ENCODE measurements at regions not wholly inside any gene's neighbourhood (a gene's known extent, or its start where the extent isn't known, plus 50 kb on each side); places are given as distances from the start of the nearest gene placed in this dataset.

GRCh38 chr1:228964178-228965089, 229.2 kb downstream of the RHOU start:
- Histone ChIP-seq H3K18ac (ENCODE audit: low read length) (peak overlapping the region; percentile 82), H3K4me3 (ENCODE audit: low read length) (no peak overlapping the region), H3K23ac (ENCODE audit: low read length) (no peak overlapping the region), H3K36me3 (ENCODE audit: control insufficient read depth, insufficient read depth, low read length) (no peaks in the 10 kb centered on the region), H3K4me1 (ENCODE audit: control insufficient read depth, low read depth, low read length) (no peaks in the 10 kb centered on the region), H3K27ac (ENCODE audit: low read depth, low read length) (no peak overlapping the region), H3K27me3 (ENCODE audit: insufficient read depth, low read length, poor library complexity) (no peaks in the 10 kb centered on the region), H3K79me2 (ENCODE audit: control insufficient read depth, insufficient read depth, low read length) (no peaks in the 10 kb centered on the region), H3K56ac (ENCODE audit: low read length) (peak overlapping the region; percentile 5), H2AK5ac (ENCODE audit: low read length) (no peak overlapping the region), H3K79me1 (ENCODE audit: low read length) (no peaks in the 10 kb centered on the region), H3K9ac (ENCODE audit: low read length) (no peak overlapping the region), H3K4me2 (ENCODE audit: low read length) (no peak overlapping the region), H2BK5ac (ENCODE audit: low read length) (no peak overlapping the region), H3K4ac (ENCODE audit: low read depth, low read length) (no peak overlapping the region), H2BK15ac (replicated peaks; ENCODE audit: low read depth) (no peak overlapping the region), H2BK120ac (ENCODE audit: low read depth, low read length) (no peak overlapping the region), H4K8ac (ENCODE audit: low read depth, low read length) (no peak overlapping the region), H4K5ac (ENCODE audit: low read length) (no peak overlapping the region)
- WGBS (ENCODE audit: extremely low coverage, insufficient coverage, low lambda C conversion rate): no CpG with 5 or more reads among the region's 12 CpGs
- peak; percentile 88 for DNase-seq

GRCh38 chr1:228968891-228969606, 233.8 kb downstream of the RHOU start:
- Histone ChIP-seq H3K56ac (ENCODE audit: low read length) (peak overlapping the region; percentile 56), H3K79me1 (ENCODE audit: low read length) (no peaks in the 10 kb centered on the region), H3K27ac (ENCODE audit: low read depth, low read length) (no peak overlapping the region), H3K23ac (ENCODE audit: low read length) (no peak overlapping the region), H2BK120ac (ENCODE audit: low read depth, low read length) (no peak overlapping the region), H3K79me2 (ENCODE audit: control insufficient read depth, insufficient read depth, low read length) (no peaks in the 10 kb centered on the region), H2BK15ac (replicated peaks; ENCODE audit: low read depth) (no peak overlapping the region), H3K4me1 (ENCODE audit: control insufficient read depth, low read depth, low read length) (no peaks in the 10 kb centered on the region), H2AK5ac (ENCODE audit: low read length) (peak overlapping the region; percentile 78), H3K4ac (ENCODE audit: low read depth, low read length) (no peak overlapping the region), H3K4me3 (ENCODE audit: low read length) (no peak overlapping the region), H4K8ac (ENCODE audit: low read depth, low read length) (no peak overlapping the region), H3K9ac (ENCODE audit: low read length) (no peak overlapping the region), H3K27me3 (ENCODE audit: insufficient read depth, low read length, poor library complexity) (no peaks in the 10 kb centered on the region), H3K4me2 (ENCODE audit: low read length) (no peak overlapping the region), H3K18ac (ENCODE audit: low read length) (no peak overlapping the region), H4K5ac (ENCODE audit: low read length) (no peak overlapping the region), H3K36me3 (ENCODE audit: control insufficient read depth, insufficient read depth, low read length) (no peaks in the 10 kb centered on the region), H2BK5ac (ENCODE audit: low read length) (no peak overlapping the region)
- no CpG with 5 or more reads among the region's 15 CpGs for WGBS (ENCODE audit: extremely low coverage, insufficient coverage, low lambda C conversion rate)
- no peak for DNase-seq

DNA sequence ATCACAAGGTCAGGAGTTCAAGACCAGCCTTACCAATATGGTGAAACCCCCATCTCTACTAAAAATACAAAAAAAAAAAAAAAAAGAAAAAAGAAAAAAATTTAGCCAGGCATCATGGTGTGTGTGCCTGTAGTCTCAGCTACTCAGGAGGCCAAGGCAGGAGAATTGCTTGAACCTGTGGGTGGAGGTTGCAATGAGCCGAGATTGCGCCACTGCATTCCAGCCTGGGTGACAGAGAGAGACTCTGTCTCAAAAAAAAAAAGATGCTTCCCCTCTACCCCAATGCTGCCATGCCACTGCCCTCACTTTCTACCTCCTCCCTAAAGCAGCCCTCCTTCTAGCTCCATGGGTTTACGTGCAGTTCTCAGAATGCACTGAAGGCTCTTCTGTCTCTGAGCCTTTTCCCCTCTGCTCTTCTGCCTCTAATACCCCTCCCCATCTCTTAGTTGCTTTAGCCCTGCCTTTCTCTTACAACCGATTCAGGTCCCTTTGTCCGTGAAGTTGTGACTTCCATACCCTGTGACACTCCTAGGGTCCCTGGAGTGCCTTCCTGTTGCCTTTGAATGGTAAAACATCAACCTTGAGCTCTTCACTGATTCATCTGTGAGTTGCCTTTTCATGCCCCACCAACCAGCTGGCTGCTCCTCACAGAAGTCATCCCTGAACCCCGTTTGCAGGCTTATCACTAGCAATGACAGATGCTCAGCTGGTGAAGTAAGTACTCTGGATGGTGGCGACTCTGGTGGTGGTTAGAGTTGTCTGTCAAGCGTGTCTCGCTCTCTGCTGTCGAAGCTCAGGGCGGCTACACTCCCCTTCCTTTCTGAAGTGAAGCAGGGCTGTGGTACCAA, 234.9 kb downstream of the RHOU start:
- Histone ChIP-seq H3K4ac (ENCODE audit: low read depth, low read length) (no peak overlapping the region), H3K9ac (ENCODE audit: low read length) (no peak overlapping the region), H3K18ac (ENCODE audit: low read length) (no peak overlapping the region), H3K23ac (ENCODE audit: low read length) (no peak overlapping the region), H4K8ac (ENCODE audit: low read depth, low read length) (no peak overlapping the region), H3K36me3 (ENCODE audit: control insufficient read depth, insufficient read depth, low read length) (no peaks in the 10 kb centered on the region), H3K79me2 (ENCODE audit: control insufficient read depth, insufficient read depth, low read length) (no peaks in the 10 kb centered on the region), H3K4me2 (ENCODE audit: low read length) (no peak overlapping the region), H2BK120ac (ENCODE audit: low read depth, low read length) (no peak overlapping the region), H3K27ac (ENCODE audit: low read depth, low read length) (no peak overlapping the region), H2AK5ac (ENCODE audit: low read length) (no peak overlapping the region), H2BK5ac (ENCODE audit: low read length) (no peak overlapping the region), H3K4me3 (ENCODE audit: low read length) (no peak overlapping the region), H3K4me1 (ENCODE audit: control insufficient read depth, low read depth, low read length) (no peaks in the 10 kb centered on the region), H3K27me3 (ENCODE audit: insufficient read depth, low read length, poor library complexity) (no peaks in the 10 kb centered on the region), H3K56ac (ENCODE audit: low read length) (no peak overlapping the region), H4K5ac (ENCODE audit: low read length) (no peak overlapping the region), H2BK15ac (replicated peaks; ENCODE audit: low read depth) (no peak overlapping the region), H3K79me1 (ENCODE audit: low read length) (no peaks in the 10 kb centered on the region)
- DNase-seq: no peak
- no CpG with 5 or more reads among the region's 11 CpGs for WGBS (ENCODE audit: extremely low coverage, insufficient coverage, low lambda C conversion rate)

DNA sequence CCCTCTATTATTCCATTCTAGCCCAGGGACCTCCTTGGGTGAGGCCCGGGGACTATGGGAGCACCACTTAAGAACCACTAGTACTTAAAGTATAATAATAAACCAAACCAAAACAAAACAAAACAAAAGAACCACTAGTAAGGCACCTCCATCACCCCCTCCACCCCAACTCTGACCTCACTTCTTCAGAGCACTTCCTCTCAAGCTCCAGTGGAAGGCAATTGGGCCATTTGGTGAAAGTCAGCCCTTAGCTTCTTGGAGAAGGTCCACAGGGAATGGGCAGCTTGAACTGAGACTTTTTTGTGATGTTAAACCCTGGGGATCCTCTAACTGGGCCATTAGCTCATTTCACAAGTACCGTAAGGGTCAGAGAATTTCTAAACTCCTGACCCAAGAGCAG, 237.3 kb downstream of the RHOU start:
- Histone ChIP-seq H3K4me2 (ENCODE audit: low read length) (no peak overlapping the region), H3K79me2 (ENCODE audit: control insufficient read depth, insufficient read depth, low read length) (no peaks in the 10 kb centered on the region), H3K9ac (ENCODE audit: low read length) (no peak overlapping the region), H3K27ac (ENCODE audit: low read depth, low read length) (no peak overlapping the region), H3K23ac (ENCODE audit: low read length) (no peak overlapping the region), H3K27me3 (ENCODE audit: insufficient read depth, low read length, poor library complexity) (no peaks in the 10 kb centered on the region), H2BK15ac (replicated peaks; ENCODE audit: low read depth) (no peak overlapping the region), H3K79me1 (ENCODE audit: low read length) (no peaks in the 10 kb centered on the region), H3K4ac (ENCODE audit: low read depth, low read length) (no peak overlapping the region), H2AK5ac (ENCODE audit: low read length) (no peak overlapping the region), H4K8ac (ENCODE audit: low read depth, low read length) (no peak overlapping the region), H3K4me3 (ENCODE audit: low read length) (no peak overlapping the region), H3K18ac (ENCODE audit: low read length) (no peak overlapping the region), H2BK5ac (ENCODE audit: low read length) (no peak overlapping the region), H3K36me3 (ENCODE audit: control insufficient read depth, insufficient read depth, low read length) (no peaks in the 10 kb centered on the region), H2BK120ac (ENCODE audit: low read depth, low read length) (no peak overlapping the region), H3K56ac (ENCODE audit: low read length) (no peak overlapping the region), H3K4me1 (ENCODE audit: control insufficient read depth, low read depth, low read length) (no peaks in the 10 kb centered on the region), H4K5ac (ENCODE audit: low read length) (no peak overlapping the region)
- no CpG with 5 or more reads among the region's 2 CpGs for WGBS (ENCODE audit: extremely low coverage, insufficient coverage, low lambda C conversion rate)
- DNase-seq: no peak

DNA sequence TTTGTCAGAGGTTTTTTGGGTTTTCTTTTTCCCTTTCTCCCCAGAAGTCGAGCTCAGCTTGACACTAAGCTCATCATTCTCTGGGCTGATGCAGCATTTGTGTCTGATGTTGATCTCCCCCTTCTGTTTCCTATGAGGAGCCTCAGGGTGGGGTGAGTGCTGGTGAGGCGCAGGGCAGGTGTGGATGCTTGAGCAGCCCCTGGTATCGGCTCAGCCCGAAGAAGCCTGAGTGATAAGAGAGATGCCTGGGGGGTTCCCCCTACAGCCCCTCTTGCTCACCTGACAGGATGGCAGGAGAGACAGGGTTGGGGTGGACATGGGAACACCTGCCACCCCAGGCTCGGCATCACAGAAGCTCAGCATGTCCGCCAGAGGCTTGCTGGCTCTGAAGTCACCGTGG, 239.0 kb downstream of the RHOU start:
- Histone ChIP-seq H3K9ac (ENCODE audit: low read length) (no peak overlapping the region), H3K23ac (ENCODE audit: low read length) (no peak overlapping the region), H3K27me3 (ENCODE audit: insufficient read depth, low read length, poor library complexity) (no peaks in the 10 kb centered on the region), H2BK15ac (replicated peaks; ENCODE audit: low read depth) (no peak overlapping the region), H3K4me2 (ENCODE audit: low read length) (no peak overlapping the region), H3K79me1 (ENCODE audit: low read length) (no peaks in the 10 kb centered on the region), H3K27ac (ENCODE audit: low read depth, low read length) (no peak overlapping the region), H3K79me2 (ENCODE audit: control insufficient read depth, insufficient read depth, low read length) (no peaks in the 10 kb centered on the region), H3K4me3 (ENCODE audit: low read length) (no peak overlapping the region), H4K8ac (ENCODE audit: low read depth, low read length) (no peak overlapping the region), H3K36me3 (ENCODE audit: control insufficient read depth, insufficient read depth, low read length) (no peaks in the 10 kb centered on the region), H4K5ac (ENCODE audit: low read length) (no peak overlapping the region), H2BK120ac (ENCODE audit: low read depth, low read length) (no peak overlapping the region), H3K4me1 (ENCODE audit: control insufficient read depth, low read depth, low read length) (peaks cover 6% of the 10 kb centered on the region), H2BK5ac (ENCODE audit: low read length) (no peak overlapping the region), H3K18ac (ENCODE audit: low read length) (no peak overlapping the region), H2AK5ac (ENCODE audit: low read length) (no peak overlapping the region), H3K56ac (ENCODE audit: low read length) (no peak overlapping the region), H3K4ac (ENCODE audit: low read depth, low read length) (no peak overlapping the region)
- WGBS (ENCODE audit: extremely low coverage, insufficient coverage, low lambda C conversion rate): no CpG with 5 or more reads among the region's 7 CpGs
- no peak for DNase-seq

Data from mesendoderm (in vitro differentiated cells).